Loucy (cell line): ENCODE measurements at regions not wholly inside any gene's neighbourhood (a gene's known extent, or its start where the extent isn't known, plus 50 kb on each side); places are given as distances from the start of the nearest gene placed in this dataset.

ENCODE experiments used
- EZH2phosphoT487 ChIP-seq: fragments of 200-600 bp; IDR thresholded peaks from 2 replicates; pipeline ENCODE4 v1.6.1; 2018; ENCODE audit warnings: antibody characterized with exemption, mild to moderate bottlenecking, moderate library complexity, borderline replicate concordance
- TF ChIP-seq, protein P1 (sequence below): fragments of 200-600 bp; sonication (generic); conservative IDR thresholded peaks from 2 replicates; pipeline ENCODE4 v1.5.1; 2014; ENCODE audit warnings: mild to moderate bottlenecking, antibody characterized with exemption, low read length

- TF ChIP-seq, protein P1, sequence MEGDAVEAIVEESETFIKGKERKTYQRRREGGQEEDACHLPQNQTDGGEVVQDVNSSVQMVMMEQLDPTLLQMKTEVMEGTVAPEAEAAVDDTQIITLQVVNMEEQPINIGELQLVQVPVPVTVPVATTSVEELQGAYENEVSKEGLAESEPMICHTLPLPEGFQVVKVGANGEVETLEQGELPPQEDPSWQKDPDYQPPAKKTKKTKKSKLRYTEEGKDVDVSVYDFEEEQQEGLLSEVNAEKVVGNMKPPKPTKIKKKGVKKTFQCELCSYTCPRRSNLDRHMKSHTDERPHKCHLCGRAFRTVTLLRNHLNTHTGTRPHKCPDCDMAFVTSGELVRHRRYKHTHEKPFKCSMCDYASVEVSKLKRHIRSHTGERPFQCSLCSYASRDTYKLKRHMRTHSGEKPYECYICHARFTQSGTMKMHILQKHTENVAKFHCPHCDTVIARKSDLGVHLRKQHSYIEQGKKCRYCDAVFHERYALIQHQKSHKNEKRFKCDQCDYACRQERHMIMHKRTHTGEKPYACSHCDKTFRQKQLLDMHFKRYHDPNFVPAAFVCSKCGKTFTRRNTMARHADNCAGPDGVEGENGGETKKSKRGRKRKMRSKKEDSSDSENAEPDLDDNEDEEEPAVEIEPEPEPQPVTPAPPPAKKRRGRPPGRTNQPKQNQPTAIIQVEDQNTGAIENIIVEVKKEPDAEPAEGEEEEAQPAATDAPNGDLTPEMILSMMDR, result no peak
- TF ChIP-seq EZH2phosphoT487, result no peak
Observed at GRCh38 chr1:234541286-234541975, 62.5 kb upstream of the TARBP1 start.
